GM23248 (cell line): ENCODE measurements at regions not wholly inside any gene's neighbourhood (a gene's known extent, or its start where the extent isn't known, plus 50 kb on each side); places are given as distances from the start of the nearest gene placed in this dataset.

Source experiments
- EZH2 ChIP-seq: fragments of 200-600 bp; sonication (generic); IDR thresholded peaks from 2 replicates; pipeline ENCODE4 v1.6.1; 2018; ENCODE audit warnings: antibody characterized with exemption, mild to moderate bottlenecking; ENCODE audit not compliant: insufficient read depth, poor library complexity, severe bottlenecking
- EZH2phosphoT487 ChIP-seq: fragments of 200-600 bp; sonication (generic); IDR thresholded peaks from 2 replicates; pipeline ENCODE4 v1.6.1; 2018; ENCODE audit warnings: antibody characterized with exemption, moderate library complexity, mild to moderate bottlenecking, low read depth; ENCODE audit not compliant: insufficient read depth

DNA sequence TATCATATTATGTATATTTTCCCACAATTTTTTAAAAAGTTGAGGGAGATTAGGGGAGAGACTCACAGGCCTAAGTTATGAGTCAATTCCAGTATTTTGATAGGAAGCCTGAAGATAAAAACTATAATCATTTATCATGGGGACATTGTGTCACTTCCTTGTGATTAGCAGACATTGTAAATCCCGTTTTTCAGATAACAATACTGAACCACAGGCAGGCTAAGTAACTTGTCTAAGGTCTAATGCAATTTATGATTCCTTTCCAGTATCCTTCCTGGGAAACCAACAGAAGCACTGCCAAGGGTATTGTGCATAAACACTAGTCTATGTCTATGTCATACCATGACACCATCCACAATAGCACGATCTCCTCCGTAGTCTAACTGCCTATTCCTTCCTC, 235.2 kb upstream of the PIK3C3 start:
- no peak for TF ChIP-seq EZH2phosphoT487
- no peak for TF ChIP-seq EZH2
